ENCODE measurements at regions not wholly inside any gene's neighbourhood (a gene's known extent, or its start where the extent isn't known, plus 50 kb on each side); places are given as distances from the start of the nearest gene placed in this dataset.

- TF ChIP-seq, protein P1, sequence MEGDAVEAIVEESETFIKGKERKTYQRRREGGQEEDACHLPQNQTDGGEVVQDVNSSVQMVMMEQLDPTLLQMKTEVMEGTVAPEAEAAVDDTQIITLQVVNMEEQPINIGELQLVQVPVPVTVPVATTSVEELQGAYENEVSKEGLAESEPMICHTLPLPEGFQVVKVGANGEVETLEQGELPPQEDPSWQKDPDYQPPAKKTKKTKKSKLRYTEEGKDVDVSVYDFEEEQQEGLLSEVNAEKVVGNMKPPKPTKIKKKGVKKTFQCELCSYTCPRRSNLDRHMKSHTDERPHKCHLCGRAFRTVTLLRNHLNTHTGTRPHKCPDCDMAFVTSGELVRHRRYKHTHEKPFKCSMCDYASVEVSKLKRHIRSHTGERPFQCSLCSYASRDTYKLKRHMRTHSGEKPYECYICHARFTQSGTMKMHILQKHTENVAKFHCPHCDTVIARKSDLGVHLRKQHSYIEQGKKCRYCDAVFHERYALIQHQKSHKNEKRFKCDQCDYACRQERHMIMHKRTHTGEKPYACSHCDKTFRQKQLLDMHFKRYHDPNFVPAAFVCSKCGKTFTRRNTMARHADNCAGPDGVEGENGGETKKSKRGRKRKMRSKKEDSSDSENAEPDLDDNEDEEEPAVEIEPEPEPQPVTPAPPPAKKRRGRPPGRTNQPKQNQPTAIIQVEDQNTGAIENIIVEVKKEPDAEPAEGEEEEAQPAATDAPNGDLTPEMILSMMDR (conservative IDR thresholded peaks at IDR 0.05; ENCODE audit: low read depth, low read length) = no peak
- no peak for DNase-seq (ENCODE audit: low read depth)
- no peak overlapping the region for H3K4me3 ChIP-seq (ENCODE audit: low read depth, low read length)
Observed at GRCh38 chr18:39487932-39488331, 1922.3 kb upstream of the CELF4 start.

GRCh38 chr18:39486268-39486667 is 1920.7 kb upstream of the CELF4 start:
- H3K4me3 ChIP-seq (ENCODE audit: low read depth, low read length) = no peak overlapping the region
- no peak for DNase-seq (ENCODE audit: low read depth)
- TF ChIP-seq, protein P1 (conservative IDR thresholded peaks at IDR 0.05; ENCODE audit: low read depth, low read length) = peak; percentile 30

DNA sequence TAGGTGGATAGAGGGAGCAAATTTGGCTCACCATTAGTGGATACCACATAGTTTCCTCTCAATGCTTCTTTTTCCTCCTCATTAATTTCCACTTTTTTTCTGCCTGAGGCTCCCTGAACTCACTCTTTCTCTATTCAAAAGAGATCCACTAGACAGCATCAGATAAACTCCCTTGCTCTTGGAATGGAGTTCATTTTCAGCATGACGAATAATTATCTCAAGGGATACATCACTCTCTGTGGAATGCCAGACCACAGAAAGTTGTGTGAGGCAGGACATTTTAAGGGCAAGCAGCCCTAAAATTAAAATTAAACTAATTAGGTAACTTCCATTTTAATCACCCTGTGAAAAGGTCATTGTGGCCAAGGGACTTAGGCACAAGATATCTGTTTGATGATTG is 1920.1 kb upstream of the CELF4 start:
- DNase-seq (ENCODE audit: low read depth) = peak; percentile 17
- H3K4me3 ChIP-seq (ENCODE audit: low read depth, low read length) = no peak overlapping the region
- TF ChIP-seq, protein P1 (conservative IDR thresholded peaks at IDR 0.05; ENCODE audit: low read depth, low read length) = no peak

DNA sequence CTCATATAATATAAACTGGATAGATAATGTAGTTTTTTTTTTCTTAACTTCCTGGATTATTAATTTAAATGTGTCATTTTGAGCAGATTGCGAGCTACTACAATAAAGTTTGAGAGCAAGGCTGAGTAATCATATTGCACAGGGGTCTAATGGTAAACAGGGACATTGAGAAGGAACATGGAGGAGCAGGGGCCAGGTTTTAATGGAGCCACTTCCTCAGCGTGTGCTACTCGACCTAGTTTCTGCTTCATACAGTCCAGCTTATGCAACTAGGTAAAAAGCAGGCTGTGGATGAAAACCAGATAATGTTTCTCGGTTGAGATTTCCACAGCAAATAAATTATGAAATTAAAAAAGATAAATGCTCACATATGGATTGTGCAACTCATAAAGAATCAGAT is 1915.7 kb upstream of the CELF4 start:
- no peak overlapping the region for H3K4me3 ChIP-seq (ENCODE audit: low read depth, low read length)
- no peak for DNase-seq (ENCODE audit: low read depth)
- TF ChIP-seq, protein P1 (conservative IDR thresholded peaks at IDR 0.05; ENCODE audit: low read depth, low read length) = no peak

DNA sequence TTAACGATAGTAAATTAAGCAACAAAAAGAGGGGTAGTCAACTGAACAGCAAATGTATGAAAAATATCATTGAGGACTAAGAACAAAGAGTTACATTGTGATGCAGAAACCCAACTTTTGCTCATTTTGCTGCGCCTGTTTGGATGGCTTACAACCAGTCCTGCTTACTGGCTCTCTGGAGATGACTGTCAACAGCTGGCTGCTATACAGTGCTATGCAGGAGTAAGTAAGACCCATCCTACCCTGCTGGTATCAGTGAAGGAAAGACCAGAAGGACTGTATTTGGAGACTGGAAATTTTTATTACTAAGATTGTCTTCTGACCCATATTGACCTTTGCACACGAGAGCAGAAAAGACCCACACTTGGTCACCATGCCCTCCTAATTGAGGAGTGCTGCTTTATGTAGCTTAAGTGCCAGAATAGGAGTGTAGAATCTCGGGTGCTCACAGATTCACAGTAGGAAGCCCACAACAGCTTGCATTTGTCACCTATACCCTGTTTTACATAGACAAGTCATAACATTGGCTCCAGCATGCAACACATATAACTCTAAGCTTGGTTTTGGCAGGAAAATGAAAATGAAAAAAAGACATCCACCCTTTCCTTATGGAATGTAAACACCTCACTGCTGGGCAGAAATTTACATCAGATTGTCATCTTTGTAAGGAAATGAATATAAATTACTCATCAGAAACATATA is 1915.0 kb upstream of the CELF4 start:
- DNase-seq (ENCODE audit: low read depth) = peak; percentile 13
- TF ChIP-seq, protein P1 (conservative IDR thresholded peaks at IDR 0.05; ENCODE audit: low read depth, low read length) = no peak
- no peak overlapping the region for H3K4me3 ChIP-seq (ENCODE audit: low read depth, low read length)

- H3K4me3 ChIP-seq (ENCODE audit: low read depth, low read length) = no peak overlapping the region
- DNase-seq (ENCODE audit: low read depth) = peak; percentile 15
- TF ChIP-seq, protein P1 (conservative IDR thresholded peaks at IDR 0.05; ENCODE audit: low read depth, low read length) = no peak
Observed at GRCh38 chr18:39464006-39464405, 1898.4 kb upstream of the CELF4 start.

DNA sequence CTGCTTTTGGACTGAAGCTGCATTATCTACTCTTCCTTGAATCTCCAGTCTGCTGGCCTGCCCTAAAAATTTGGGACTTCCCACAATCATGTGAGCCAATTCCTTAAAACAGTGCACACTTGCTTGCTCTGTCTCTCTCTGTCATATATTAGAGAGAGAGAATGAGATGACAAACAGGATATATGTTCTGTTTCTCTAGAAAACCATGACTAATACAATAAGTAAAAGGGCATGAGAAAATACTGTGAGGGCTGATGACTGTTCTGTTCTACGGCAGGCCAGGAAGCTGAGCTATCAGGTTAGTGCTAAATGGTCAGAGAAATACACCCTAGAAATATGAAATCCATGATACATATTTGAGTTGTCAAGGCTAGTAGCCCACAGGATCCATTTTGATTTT is 1896.8 kb upstream of the CELF4 start:
- TF ChIP-seq, protein P1 (conservative IDR thresholded peaks at IDR 0.05; ENCODE audit: low read depth, low read length) = no peak
- peak; percentile 67 for DNase-seq (ENCODE audit: low read depth)
- H3K4me3 ChIP-seq (ENCODE audit: low read depth, low read length) = no peak overlapping the region
